ENCODE measurements at regions not wholly inside any gene's neighbourhood (a gene's known extent, or its start where the extent isn't known, plus 50 kb on each side); places are given as distances from the start of the nearest gene placed in this dataset.

DNA sequence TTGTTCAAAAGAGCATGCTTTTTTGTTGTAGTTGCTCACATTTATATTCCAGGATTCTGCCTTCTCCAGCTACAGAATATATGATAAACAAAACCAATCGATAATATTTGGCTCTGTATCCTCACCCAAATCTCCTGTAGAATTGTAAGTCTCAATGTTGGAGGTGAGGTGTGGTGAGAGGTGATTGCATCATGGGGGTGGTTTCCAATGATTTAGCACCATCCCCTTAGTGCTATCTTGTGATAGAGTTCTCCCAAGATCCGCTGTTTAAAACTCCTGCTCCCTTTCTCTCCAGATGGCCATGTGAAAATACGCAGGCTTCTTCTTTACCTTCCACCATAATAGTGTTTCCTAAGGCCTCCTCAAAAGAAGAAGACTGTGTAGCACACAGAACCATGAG is 98.7 kb upstream of the SCN7A start:
- H3K27ac ChIP-seq (ENCODE audit: insufficient read depth, low read length) = peak overlapping the region; percentile 79
- H3K56ac ChIP-seq (ENCODE audit: extremely low read depth, insufficient read depth, low read length) = peak overlapping the region; percentile 71
- peak overlapping the region; percentile 83 for H3K18ac ChIP-seq (ENCODE audit: low read depth, low read length)
- peak overlapping the region; percentile 98 for H2BK120ac ChIP-seq (ENCODE audit: low read depth, low read length)
- H3K79me1 ChIP-seq (ENCODE audit: low read depth in 1 of 2, low read length in 2 of 2) = no peaks in the 10 kb centered on the region
- DNase-seq (no peak), ATAC-seq (ENCODE audit: low read depth) (no peak)
- WGBS, 2 experiments (ENCODE audit: extremely low coverage in 2 of 2, insufficient read length in 1 of 2) = no CpG with 5 or more reads among the region's 3 CpGs
- H3K14ac ChIP-seq (replicated peaks; ENCODE audit: low read depth, low read length) = peak overlapping the region; percentile 87
- in situ Hi-C loops (cut with MboI; ENCODE audit: low sequenced_read_pairs) = no loop called here
- dilution Hi-C loops (cut with HindIII; ENCODE audit: low sequenced_read_pairs, unreplicated experiment) = no loop called here
- intact Hi-C loops (cut with micrococcal nuclease) = no loop called here
- H4K5ac ChIP-seq (ENCODE audit: low read depth, low read length) = peak overlapping the region; percentile 85; the same call in 1 of the 2 replicates
- H2BK15ac ChIP-seq (ENCODE audit: low read depth, low read length) = peak overlapping the region; percentile 62; the same call in 2 of the 3 replicates
- peak overlapping the region; percentile 62 to 75 for H4K8ac ChIP-seq (ENCODE audit: low read depth in 2 of 2, low read length in 2 of 2)
- TF ChIP-seq CEBPB (IDR thresholded peaks at IDR 0.05; ENCODE audit: low read depth, low read length) (peak; percentile 63; the same call in 1 of the 2 replicates), RCOR1 (IDR thresholded peaks at IDR 0.05; ENCODE audit: insufficient replicate concordance, low read length) (no peak), RAD21 (IDR thresholded peaks at IDR 0.05; ENCODE audit: low read length) (no peak), MAFK (IDR thresholded peaks at IDR 0.05; ENCODE audit: low read depth, low read length) (no peak)
- H3K9me1 ChIP-seq (ENCODE audit: insufficient read depth, low read length) = no peaks in the 10 kb centered on the region
- peaks cover 3% of the 10 kb centered on the region; the same call in 1 of the 2 replicates for H3K4me1 ChIP-seq (ENCODE audit: control insufficient read depth, insufficient read depth, low read length)
- no TSS peak for BruUV-seq (replicated peaks)
- H3K23ac ChIP-seq (ENCODE audit: low read depth, low read length) = peak overlapping the region; percentile 58
- H4K20me1 ChIP-seq (ENCODE audit: insufficient read depth, low read length) = no peaks in the 10 kb centered on the region
- H2AK5ac ChIP-seq (ENCODE audit: low read depth, low read length) = peak overlapping the region; percentile 75; the same call in 1 of the 2 replicates
- no peak overlapping the region for H3K9ac ChIP-seq (ENCODE audit: low read depth, low read length)
- no peak overlapping the region for H3K4me3 ChIP-seq (ENCODE audit: insufficient read depth, low read depth, low read length)
- ChIA-PET POLR2A (ENCODE audit: unreplicated experiment) (no interaction called here), CTCF (interaction anchor here (0.6 to 0.8 kb wide), 2 partner anchors 24 to 219 kb away, joined by 3 to 4 read pairs; no protein-coding TSS in a partner anchor)
- H3K4me2 ChIP-seq (ENCODE audit: low read depth, low read length) = no peak overlapping the region
- peak overlapping the region; percentile 92 for H4K91ac ChIP-seq (ENCODE audit: insufficient read depth, low read depth, low read length)
- peak overlapping the region; percentile 96 for H2BK5ac ChIP-seq (ENCODE audit: low read depth, low read length, poor library complexity, severe bottlenecking)
- no peak overlapping the region for H2AK9ac ChIP-seq (replicated peaks; ENCODE audit: low read depth, low read length, poor library complexity)
- H3K9me3 ChIP-seq (ENCODE audit: control insufficient read depth, insufficient read depth, low read length) = peaks cover 3% of the 10 kb centered on the region
- peak overlapping the region; percentile 16 for H2AFZ ChIP-seq (replicated peaks; ENCODE audit: low read length, poor library complexity)
- peak overlapping the region; percentile 98 for H2BK20ac ChIP-seq (ENCODE audit: low read depth, low read length)
- H3K36me3 ChIP-seq (ENCODE audit: control insufficient read depth, insufficient read depth, low read length) = no peaks in the 10 kb centered on the region
- peak overlapping the region; percentile 91 for H3K4ac ChIP-seq (ENCODE audit: low read depth, low read length)
- no peaks in the 10 kb centered on the region for H3K27me3 ChIP-seq (ENCODE audit: control insufficient read depth, insufficient read depth, low read length)
